NCI-H446 (cell line): ENCODE measurements at regions not wholly inside any gene's neighbourhood (a gene's known extent, or its start where the extent isn't known, plus 50 kb on each side); places are given as distances from the start of the nearest gene placed in this dataset.

ENCODE experiments used
- DNase-seq, 2 experiments: peaks; one replicate each; lab custom pipeline; 2025; lab: John Stamatoyannopoulos, UW

- DNase-seq, result no peak
Observed at GRCh38 chr4:129550281-129550785, 454.4 kb downstream of the C4orf33 start.

GRCh38 chr4:129561280-129561679, 465.3 kb downstream of the C4orf33 start:
- DNase-seq, result no peak

GRCh38 chr4:129561886-129562671, 466.1 kb downstream of the C4orf33 start:
- DNase-seq, result no peak

- DNase-seq, result no peak
Observed at GRCh38 chr4:129565214-129565613, 469.3 kb downstream of the C4orf33 start.

- DNase-seq, result no peak
Observed at GRCh38 chr4:129570326-129570725, 474.4 kb downstream of the C4orf33 start.

GRCh38 chr4:129578336-129578735, 482.4 kb downstream of the C4orf33 start:
- DNase-seq, result no peak

- no peak for DNase-seq
Observed at GRCh38 chr4:129581305-129581704, 485.4 kb downstream of the C4orf33 start.

GRCh38 chr4:129583868-129584267, 487.9 kb downstream of the C4orf33 start:
- no peak for DNase-seq

- no peak for DNase-seq
Observed at GRCh38 chr4:129598582-129598981, 502.6 kb downstream of the C4orf33 start.

- DNase-seq, result no peak
Observed at GRCh38 chr4:129600898-129601297, 504.9 kb downstream of the C4orf33 start.

- no peak for DNase-seq
Observed at GRCh38 chr4:129602447-129602846, 506.5 kb downstream of the C4orf33 start.

- no peak for DNase-seq
Observed at GRCh38 chr4:129603241-129603931, 507.4 kb downstream of the C4orf33 start.

- no peak for DNase-seq
Observed at GRCh38 chr4:129604632-129605255, 508.8 kb downstream of the C4orf33 start.

GRCh38 chr4:129614611-129615010, 518.7 kb downstream of the C4orf33 start:
- no peak for DNase-seq

- no peak for DNase-seq
Observed at GRCh38 chr4:129622566-129622965, 526.6 kb downstream of the C4orf33 start.

GRCh38 chr4:129623233-129623875, 527.4 kb downstream of the C4orf33 start:
- no peak for DNase-seq

GRCh38 chr4:129641179-129641578, 545.2 kb downstream of the C4orf33 start:
- DNase-seq, result peak; percentile 15 to 59

- DNase-seq, result no peak
Observed at GRCh38 chr4:129645461-129645860, 549.5 kb downstream of the C4orf33 start.

- no peak for DNase-seq
Observed at GRCh38 chr4:129668092-129668491, 572.1 kb downstream of the C4orf33 start.

GRCh38 chr4:129672941-129673340, 577.0 kb downstream of the C4orf33 start:
- no peak for DNase-seq

GRCh38 chr4:129675036-129675435, 579.1 kb downstream of the C4orf33 start:
- DNase-seq, result no peak

- no peak for DNase-seq
Observed at GRCh38 chr4:129676934-129677333, 581.0 kb downstream of the C4orf33 start.
